Thyroid gland (tissue), 4 donors: ENCODE measurements at regions not wholly inside any gene's neighbourhood (a gene's known extent, or its start where the extent isn't known, plus 50 kb on each side); places are given as distances from the start of the nearest gene placed in this dataset.

Experiments used
- DNase-seq, 2 donors: peaks; one replicate each; pipeline ENCODE4 v3.0.0-alpha.2; 2019
- H3K27ac ChIP-seq, 3 donors: fragments of 200-600 bp; sonication (generic); 1 replicate in 2 of 3; 2 replicates in 1 of 3; pipeline ENCODE4 v1.5.1; 2016 to 2019; ENCODE audit warnings: mild to moderate bottlenecking in 1 of 3, moderate library complexity in 1 of 3
- H3K27me3 ChIP-seq: fragments of 200-600 bp; sonication (generic); one replicate; pipeline ENCODE4 v1.5.1; 2019
- H3K36me3 ChIP-seq, 2 donors: fragments of 200-600 bp; sonication (generic); one replicate each; pipeline ENCODE4 v1.5.1; 2016 to 2019
- H3K4me1 ChIP-seq, 2 donors: fragments of 200-600 bp; sonication (generic); one replicate each; pipeline ENCODE4 v1.5.1; 2017 to 2019
- H3K4me3 ChIP-seq, 3 donors: fragments of 200-600 bp; sonication (generic); replicated peaks in 1 of 3; 1 replicate in 2 of 3; 2 replicates in 1 of 3; pipeline ENCODE4 v1.5.1; 2016; ENCODE audit warnings: mild to moderate bottlenecking in 1 of 3
- H3K9me3 ChIP-seq: fragments of 200-600 bp; sonication (generic); one replicate; pipeline ENCODE4 v1.5.1; 2017
- POLR2A ChIP-seq, 2 donors: fragments of 450-650 bp; IDR thresholded peaks; one replicate each; pipeline ENCODE4 v1.6.1; 2017; ENCODE audit warnings: antibody characterized with exemption in 2 of 2, mild to moderate bottlenecking in 2 of 2, moderate library complexity in 1 of 2
- WGBS, 2 donors: methylation state at CpG; one replicate each; pipeline ENCODE4 v1.1.5; 2017; 5-methylcytosine and 5-hydroxymethylcytosine counted together
- intact Hi-C: fragments of 100-400 bp; cut with DNase I; formaldehyde crosslinking; loops from one replicate; pipeline ENCODE4 v1.15.1; 2023
- TF ChIP-seq, protein P1 (sequence below), 6 experiments: fragments of 200-600 bp in 3 of 6; fragments of 450-650 bp in 3 of 6; sonication (generic) in 3 of 6; IDR thresholded peaks; one replicate each; pipeline ENCODE4 v1.5.1; 2016 to 2019; ENCODE audit warnings: antibody characterized with exemption in 6 of 6, mild to moderate bottlenecking in 2 of 6, inconsistent platforms in 1 of 6, moderate library complexity in 1 of 6

DNA sequence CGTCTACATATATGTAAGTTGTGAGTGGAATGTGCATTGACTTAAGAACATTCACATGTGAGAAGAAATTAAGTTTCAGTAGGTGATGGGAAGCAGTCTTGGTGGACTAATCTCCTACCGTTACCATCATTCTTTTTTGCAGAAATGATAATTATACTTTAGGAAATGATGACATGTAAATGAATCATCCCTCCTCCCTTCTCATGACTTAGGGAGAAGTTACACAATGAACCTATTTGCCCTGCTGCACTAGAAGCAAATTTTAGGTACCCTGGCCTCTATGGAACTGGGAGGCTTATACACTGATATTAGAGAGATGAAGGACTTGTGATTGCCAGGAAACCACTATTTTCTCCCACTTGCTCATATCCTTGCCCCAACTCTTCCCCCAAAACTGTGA lies 214.2 kb downstream of the CALCRL start:
- WGBS, 2 donors, result 89 to 97% methylated on average over 2 of the region's 2 CpGs

DNA sequence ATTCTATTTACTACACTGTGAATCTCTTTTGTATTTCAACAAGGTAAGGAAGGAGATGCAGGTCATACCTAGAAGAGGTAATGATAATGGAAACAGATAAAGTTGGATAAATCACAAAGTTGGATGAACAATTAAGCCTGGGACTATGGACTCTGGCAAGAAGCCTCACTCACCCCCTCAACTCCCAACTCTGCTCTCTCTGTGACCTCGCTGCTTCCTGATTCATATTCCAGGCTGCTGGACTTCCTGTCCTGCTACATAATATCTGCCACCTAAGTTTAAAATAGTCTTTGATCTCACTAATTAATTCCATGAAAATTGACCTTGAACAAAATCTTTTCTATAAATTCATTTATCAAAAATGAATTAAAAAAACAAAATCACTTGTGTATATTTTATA lies 215.3 kb downstream of the CALCRL start:
- DNase-seq, result no peak
- intact Hi-C loops, result no loop called here
- no peaks in the 10 kb centered on the region for H3K4me1 ChIP-seq
- TF ChIP-seq, protein P1, sequence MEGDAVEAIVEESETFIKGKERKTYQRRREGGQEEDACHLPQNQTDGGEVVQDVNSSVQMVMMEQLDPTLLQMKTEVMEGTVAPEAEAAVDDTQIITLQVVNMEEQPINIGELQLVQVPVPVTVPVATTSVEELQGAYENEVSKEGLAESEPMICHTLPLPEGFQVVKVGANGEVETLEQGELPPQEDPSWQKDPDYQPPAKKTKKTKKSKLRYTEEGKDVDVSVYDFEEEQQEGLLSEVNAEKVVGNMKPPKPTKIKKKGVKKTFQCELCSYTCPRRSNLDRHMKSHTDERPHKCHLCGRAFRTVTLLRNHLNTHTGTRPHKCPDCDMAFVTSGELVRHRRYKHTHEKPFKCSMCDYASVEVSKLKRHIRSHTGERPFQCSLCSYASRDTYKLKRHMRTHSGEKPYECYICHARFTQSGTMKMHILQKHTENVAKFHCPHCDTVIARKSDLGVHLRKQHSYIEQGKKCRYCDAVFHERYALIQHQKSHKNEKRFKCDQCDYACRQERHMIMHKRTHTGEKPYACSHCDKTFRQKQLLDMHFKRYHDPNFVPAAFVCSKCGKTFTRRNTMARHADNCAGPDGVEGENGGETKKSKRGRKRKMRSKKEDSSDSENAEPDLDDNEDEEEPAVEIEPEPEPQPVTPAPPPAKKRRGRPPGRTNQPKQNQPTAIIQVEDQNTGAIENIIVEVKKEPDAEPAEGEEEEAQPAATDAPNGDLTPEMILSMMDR (IDR thresholded peaks at IDR 0.05), result no peak
- TF ChIP-seq POLR2A (IDR thresholded peaks at IDR 0.05), result no peak
- no peak overlapping the region for H3K27ac ChIP-seq
- H3K9me3 ChIP-seq, result no peaks in the 10 kb centered on the region
- H3K36me3 ChIP-seq, result no peaks in the 10 kb centered on the region
- H3K27me3 ChIP-seq, result no peaks in the 10 kb centered on the region
- no peak overlapping the region for H3K4me3 ChIP-seq
- WGBS, 2 donors, result 73 to 75% methylated on average over 1 of the region's 1 CpG

More for the DNA sequence above, 214.2 kb downstream of the CALCRL start:
- DNase-seq, result no peak
- intact Hi-C loops, result no loop called here
- no peaks in the 10 kb centered on the region for H3K36me3 ChIP-seq
- no peak overlapping the region for H3K27ac ChIP-seq
- no peaks in the 10 kb centered on the region for H3K9me3 ChIP-seq
- no peaks in the 10 kb centered on the region for H3K27me3 ChIP-seq
- H3K4me3 ChIP-seq, result no peak overlapping the region
- TF ChIP-seq, protein P1 (IDR thresholded peaks at IDR 0.05), result no peak
- TF ChIP-seq POLR2A (IDR thresholded peaks at IDR 0.05), result no peak
- no peaks in the 10 kb centered on the region for H3K4me1 ChIP-seq

DNA sequence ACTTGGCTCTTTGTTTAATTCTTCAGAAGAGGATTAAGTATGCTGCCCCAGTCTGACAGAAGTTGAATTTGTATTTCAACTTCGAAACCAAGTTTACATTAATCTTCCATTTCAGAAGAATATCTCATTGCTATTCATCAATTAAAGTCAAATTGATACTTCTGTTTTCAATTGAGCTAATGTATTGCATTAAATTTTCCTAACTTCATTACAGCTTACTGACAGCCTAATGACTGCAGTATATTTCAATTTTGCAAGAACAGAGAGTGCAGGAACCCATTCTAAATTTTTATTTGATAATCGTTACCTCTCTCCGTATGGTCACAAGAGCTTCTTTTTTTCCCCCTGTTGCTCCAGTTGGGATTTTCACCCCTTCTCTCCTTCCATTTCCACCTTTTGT lies 218.0 kb downstream of the CALCRL start:
- TF ChIP-seq, protein P1 (IDR thresholded peaks at IDR 0.05), result no peak
- no peaks in the 10 kb centered on the region for H3K27me3 ChIP-seq
- H3K4me3 ChIP-seq, result no peak overlapping the region
- WGBS, 2 donors, result 90 to 91% methylated on average over 3 of the region's 3 CpGs
- DNase-seq, result no peak
- H3K27ac ChIP-seq, result no peak overlapping the region
- intact Hi-C loops, result no loop called here
- H3K36me3 ChIP-seq, result no peaks in the 10 kb centered on the region
- no peaks in the 10 kb centered on the region for H3K9me3 ChIP-seq
- no peaks in the 10 kb centered on the region for H3K4me1 ChIP-seq

DNA sequence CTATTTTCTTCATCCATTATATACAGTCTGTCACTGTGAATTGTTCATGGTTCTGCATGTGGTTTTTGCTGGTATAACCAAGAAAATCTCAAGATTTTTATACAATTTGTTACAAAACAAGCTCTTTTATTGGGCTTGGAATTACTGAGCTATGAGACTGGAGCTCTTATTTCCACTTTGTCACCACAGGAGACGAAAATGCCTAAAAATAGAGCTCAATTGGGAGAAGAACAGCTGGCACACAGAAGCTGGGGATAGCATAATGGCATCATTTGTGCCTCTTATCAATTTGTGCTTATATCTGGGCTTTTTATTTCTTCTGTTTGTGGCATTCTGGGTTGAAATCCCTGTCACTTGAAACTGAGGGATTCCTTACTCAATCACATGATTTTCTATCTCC lies 219.1 kb downstream of the CALCRL start:
- Histone ChIP-seq H3K27me3 (no peaks in the 10 kb centered on the region), H3K9me3 (no peaks in the 10 kb centered on the region), H3K36me3 (no peaks in the 10 kb centered on the region), H3K27ac (no peak overlapping the region), H3K4me1 (no peaks in the 10 kb centered on the region), H3K4me3 (no peak overlapping the region)
- no peak for DNase-seq
- no peak for TF ChIP-seq POLR2A (IDR thresholded peaks at IDR 0.05)
- TF ChIP-seq, protein P1 (IDR thresholded peaks at IDR 0.05), result no peak
- 52 to 73% methylated on average over 1 of the region's 1 CpG for WGBS, 2 donors
- intact Hi-C loops, result no loop called here

DNA sequence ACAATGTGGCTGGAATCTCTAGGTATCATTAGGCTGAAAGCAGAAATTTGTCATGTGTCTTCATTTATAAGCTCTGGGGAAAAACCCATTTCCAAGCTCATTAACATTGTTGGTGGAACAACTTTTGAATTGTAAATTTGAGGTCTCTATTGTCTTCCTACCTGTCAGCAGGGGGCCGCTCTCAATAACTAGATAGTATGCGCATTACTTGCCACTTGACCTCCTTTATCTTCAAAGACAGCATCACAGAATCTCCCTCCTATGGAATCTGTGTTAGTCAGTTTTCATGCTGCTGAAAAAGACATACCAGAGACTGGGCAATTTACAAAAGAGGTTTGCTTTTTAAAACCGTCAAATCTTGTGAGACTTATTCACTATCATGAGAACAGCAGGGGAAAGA lies 223.1 kb downstream of the CALCRL start:
- no peak for TF ChIP-seq POLR2A (IDR thresholded peaks at IDR 0.05)
- TF ChIP-seq, protein P1 (IDR thresholded peaks at IDR 0.05), result no peak

More for the DNA sequence above, 223.1 kb downstream of the CALCRL start:
- Histone ChIP-seq H3K27me3 (no peaks in the 10 kb centered on the region), H3K27ac (no peak overlapping the region), H3K4me1 (no peaks in the 10 kb centered on the region), H3K9me3 (no peaks in the 10 kb centered on the region), H3K4me3 (no peak overlapping the region), H3K36me3 (no peaks in the 10 kb centered on the region)
- no peak for DNase-seq
- 84 to 91% methylated on average over 3 of the region's 3 CpGs for WGBS, 2 donors
- intact Hi-C loops, result no loop called here
